GM18867 (cell line): ENCODE measurements at regions not wholly inside any gene's neighbourhood (a gene's known extent, or its start where the extent isn't known, plus 50 kb on each side); places are given as distances from the start of the nearest gene placed in this dataset.
"Not testable (repeated sequence)": the region's sequence is repeated elsewhere in the genome, so short reads cannot be mapped to it uniquely, and the experiment has no call there.

Experiments
- ATAC-seq: cut with Tn5 transposase; IDR thresholded peaks from one replicate; pipeline ENCODE4 v1.9.1; 2021; ENCODE audit warnings: mild to moderate bottlenecking, moderate library complexity; ENCODE audit not compliant: unreplicated experiment

DNA sequence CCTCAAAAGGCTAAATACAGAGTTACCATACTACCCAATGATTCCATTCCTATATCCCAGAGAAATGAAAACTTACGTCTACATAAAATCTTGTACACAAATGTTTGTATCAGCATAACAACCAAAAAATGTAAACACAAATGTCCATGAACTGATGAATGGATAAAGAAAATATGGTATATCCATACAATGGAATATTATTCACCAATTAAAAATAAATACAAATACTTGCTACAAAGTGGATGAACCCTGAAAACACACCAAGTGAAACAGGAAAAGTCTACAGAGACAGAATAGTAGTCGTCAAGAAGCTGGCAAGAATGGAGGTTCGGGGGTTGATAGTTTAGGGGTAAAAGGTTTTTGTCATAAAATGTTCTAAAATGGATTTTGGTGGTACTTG lies 54.0 kb upstream of the ANKRD28 start:
- ATAC-seq: no peak

GRCh38 chr3:15858547-15859506 lies 61.0 kb upstream of the ANKRD28 start:
- ATAC-seq: peak; percentile 72

DNA sequence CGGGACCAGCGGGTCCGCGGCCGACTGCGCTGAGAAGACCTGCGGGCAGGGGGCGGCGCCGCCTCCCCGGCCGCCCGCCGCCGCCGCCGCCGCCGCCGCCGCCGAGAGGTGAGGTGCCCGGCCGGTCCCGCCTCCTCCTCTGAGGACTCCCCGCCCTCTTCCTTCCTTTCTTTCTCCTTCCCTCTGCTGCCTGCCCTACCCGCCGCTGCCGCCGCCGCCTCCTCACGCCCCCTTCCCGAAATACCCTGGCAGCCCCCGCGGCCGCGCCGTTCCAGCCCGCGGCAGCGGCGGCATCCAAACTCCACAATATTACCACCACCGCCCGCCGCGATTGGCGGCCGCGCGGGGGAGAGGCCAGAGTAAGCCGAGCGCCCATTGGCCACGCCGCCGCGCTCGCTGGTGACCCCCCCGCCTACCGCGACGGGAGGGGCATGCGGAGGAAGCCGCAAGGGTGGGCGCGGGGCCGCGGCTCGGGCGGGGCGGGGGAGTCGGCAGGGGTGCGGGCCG lies 61.8 kb upstream of the ANKRD28 start:
- ATAC-seq: peak; percentile 79

- ATAC-seq: peak; percentile 61
Measured at GRCh38 chr3:15860014-15860934, 62.5 kb upstream of the ANKRD28 start.

GRCh38 chr3:15861163-15861562 lies 63.4 kb upstream of the ANKRD28 start:
- ATAC-seq: no peak

DNA sequence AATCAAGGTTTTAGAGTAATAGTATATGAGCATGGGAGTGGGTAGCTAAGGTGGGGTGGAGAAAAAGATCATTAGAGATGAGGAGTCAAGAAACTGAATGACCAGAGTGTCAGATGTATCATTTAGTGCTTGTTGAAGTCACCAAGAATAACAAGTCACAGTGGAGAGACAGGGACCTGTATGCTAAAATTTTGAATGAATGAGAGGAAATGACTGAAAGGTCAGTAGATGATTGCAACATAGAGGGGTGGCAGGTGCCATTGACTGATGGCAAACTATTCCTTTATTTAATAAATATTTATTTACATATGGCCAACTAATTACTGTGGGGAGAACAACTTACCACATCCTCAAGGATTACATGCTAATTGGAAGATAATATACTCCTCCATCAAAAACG lies 75.0 kb upstream of the ANKRD28 start:
- ATAC-seq: no peak

GRCh38 chr3:15873415-15873814 lies 75.6 kb upstream of the ANKRD28 start:
- ATAC-seq: no peak

DNA sequence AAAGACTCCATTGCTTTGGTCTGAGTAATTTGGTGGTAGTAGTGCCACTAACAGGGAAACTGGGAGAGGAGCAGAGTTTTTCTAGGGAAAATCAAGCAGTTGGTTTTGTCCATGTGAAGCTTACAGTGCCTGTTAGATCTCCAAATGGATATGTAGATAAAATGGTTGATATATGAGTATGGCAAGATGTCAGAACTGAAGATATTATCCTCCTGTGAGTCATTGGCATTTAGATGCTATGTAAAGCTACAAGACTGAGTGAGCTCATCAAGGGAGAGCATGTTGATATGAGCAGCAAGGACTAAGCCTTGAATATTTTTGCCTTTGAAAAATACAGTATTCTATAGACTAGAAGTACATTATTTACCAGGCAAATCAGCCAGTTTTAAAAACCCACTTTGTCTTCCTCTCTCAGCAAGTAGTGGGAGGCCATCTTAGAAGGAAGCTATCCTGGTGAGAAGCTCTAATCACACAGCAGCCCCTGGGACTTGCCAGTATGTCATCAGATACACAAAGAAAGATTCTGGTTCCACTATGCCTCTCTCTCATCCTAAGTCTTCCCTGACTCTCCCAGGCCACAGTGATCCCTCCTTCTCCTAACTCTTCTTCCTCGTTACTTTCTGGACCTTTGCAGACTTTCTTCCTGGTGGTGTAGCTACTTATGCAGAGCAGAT lies 77.4 kb upstream of the ANKRD28 start:
- no peak for ATAC-seq

GRCh38 chr3:15876669-15877068 lies 78.9 kb upstream of the ANKRD28 start:
- no peak for ATAC-seq

DNA sequence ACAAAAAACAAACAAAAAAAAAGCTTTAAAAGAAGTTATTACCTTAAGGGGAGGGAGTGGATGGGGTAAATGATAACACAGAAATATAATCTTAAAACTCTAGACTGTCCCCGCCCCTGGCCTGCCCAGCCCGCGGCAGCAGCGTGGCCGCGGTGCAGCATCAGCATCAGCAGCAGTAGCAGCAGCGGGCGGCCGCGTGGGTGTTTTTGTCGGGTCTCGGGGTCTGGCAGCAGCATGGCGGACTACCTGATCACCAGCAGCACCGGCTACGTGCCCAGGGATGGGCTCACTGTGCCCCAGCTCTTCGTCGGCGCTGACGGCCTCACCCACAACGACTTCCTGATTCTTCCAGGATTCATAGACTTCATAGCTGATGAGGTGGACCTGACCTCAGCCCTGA lies 80.0 kb upstream of the ANKRD28 start:
- no peak for ATAC-seq

DNA sequence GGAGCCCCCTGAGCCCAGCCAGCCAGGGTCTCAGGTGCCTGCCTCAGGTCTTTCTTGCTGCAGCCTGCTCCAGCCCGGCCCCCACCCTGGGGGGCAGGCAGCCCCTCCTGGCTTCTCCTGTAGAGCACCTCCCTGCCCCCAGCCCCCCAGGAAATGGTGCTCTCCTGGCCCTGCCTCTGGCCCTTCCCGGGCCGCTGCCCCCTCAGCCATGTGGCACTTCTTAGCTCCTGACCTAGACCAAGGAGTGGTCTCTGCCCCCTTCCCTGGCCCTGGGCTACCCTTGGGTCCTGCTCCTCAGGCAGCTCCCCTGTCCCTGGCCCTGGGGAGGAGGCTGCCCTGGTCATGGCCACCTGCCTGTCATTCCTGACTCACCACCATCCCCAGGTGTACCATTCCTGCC lies 82.0 kb upstream of the ANKRD28 start:
- not testable (repeated sequence) for ATAC-seq

DNA sequence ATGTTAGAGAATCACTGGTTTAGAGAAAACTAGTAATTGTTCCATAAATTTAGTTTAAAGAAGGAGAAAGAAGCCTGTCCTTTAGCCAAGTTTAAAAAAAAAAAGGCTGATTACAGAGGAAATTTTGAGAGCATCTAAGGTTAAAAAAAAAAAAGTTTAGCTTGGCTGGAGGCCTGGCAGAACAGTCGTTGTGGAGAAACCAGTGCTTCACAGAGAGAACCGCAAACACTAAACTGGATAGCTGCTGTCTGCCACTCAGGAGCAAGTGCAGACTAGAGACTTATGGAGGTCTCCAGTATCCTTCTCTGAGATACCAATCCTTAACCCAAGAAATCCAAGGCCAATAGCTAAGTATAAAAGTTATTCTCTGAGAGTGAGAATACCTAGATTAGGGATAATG lies 84.8 kb upstream of the ANKRD28 start:
- no peak for ATAC-seq

- ATAC-seq: no peak
Measured at GRCh38 chr3:15884132-15884531, 86.4 kb upstream of the ANKRD28 start.

- ATAC-seq: no peak
Measured at GRCh38 chr3:15886521-15886920, 88.7 kb upstream of the ANKRD28 start.

GRCh38 chr3:15887261-15887660 lies 89.5 kb upstream of the ANKRD28 start:
- no peak for ATAC-seq

DNA sequence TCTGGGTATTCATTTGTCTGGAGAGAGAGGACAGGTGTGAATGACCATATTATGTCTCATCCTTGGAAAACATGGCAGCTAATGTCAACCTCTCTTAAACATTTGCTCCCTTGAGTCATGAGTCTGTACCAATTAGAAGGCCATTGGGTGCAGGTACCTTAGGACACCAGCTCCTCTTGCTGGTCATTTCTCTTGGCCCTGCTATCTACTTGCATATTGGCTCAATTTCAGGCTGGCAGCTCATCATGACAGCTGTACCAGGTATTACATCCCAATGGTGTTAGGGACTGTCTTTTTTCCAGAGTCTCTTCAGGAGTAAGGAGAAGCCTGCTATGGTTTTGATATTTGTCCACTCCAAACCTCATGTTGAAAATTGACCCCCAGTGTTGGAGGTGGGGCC lies 92.2 kb upstream of the ANKRD28 start:
- ATAC-seq: no peak

- no peak for ATAC-seq
Measured at GRCh38 chr3:15892311-15893227, 94.8 kb upstream of the ANKRD28 start.

DNA sequence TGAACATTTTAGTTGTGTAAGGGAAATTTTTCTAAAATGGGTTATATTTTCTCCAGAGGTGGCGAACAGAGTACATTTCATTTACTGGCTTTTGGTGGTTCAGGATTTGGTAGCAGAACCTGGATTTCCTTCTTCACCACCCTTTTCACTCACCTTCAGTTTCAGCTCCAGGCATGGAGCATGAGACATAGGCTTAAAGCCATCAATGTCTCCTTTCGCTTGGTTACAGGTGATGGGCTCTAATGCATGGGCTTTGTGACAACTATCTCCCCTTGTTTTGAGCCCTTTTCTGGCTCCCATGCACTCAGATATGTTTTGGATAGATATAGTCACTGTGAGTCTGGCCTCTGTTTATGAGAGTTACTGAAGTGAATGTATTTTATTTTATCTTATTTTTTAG lies 96.6 kb upstream of the ANKRD28 start:
- no peak for ATAC-seq

DNA sequence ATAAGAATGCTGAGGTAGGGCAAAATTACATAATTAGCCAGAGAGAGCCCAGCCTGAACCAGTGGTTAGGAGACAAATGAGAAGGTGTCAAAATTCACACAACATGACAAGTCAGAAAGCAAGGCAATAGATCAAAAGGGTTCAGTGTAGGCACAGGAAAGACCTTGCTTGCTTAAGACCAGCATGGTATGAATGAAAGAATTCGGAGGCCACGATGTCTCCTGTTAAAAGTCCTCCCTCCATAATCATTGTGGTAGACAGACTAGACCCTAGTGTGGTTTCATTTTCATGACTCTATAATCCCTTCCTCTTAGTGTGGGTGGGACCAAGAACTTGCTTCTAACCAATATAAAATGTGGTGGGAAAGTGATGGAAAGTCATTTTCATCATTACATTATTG lies 98.7 kb upstream of the ANKRD28 start:
- no peak for ATAC-seq

DNA sequence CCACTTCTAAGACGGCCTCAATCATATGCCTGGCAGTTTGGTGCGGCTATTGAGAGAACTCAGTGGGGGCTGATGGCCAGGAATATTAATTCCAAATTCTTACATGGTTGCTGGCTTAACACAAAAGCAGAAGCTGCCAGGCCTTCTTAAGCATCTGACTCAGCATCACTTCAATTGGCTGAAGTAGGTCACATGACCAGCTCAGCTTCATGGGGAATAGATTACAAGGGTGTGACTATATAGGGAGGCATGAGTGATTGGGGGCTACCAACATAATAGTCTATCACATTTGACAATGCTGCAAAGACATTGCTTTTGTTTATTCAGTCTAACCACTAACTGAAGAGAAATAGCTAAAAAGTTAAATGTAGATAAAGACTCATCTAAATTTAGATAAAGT lies 101.6 kb upstream of the ANKRD28 start:
- ATAC-seq: no peak
